ENCODE measurements at regions not wholly inside any gene's neighbourhood (a gene's known extent, or its start where the extent isn't known, plus 50 kb on each side); places are given as distances from the start of the nearest gene placed in this dataset.

DNA sequence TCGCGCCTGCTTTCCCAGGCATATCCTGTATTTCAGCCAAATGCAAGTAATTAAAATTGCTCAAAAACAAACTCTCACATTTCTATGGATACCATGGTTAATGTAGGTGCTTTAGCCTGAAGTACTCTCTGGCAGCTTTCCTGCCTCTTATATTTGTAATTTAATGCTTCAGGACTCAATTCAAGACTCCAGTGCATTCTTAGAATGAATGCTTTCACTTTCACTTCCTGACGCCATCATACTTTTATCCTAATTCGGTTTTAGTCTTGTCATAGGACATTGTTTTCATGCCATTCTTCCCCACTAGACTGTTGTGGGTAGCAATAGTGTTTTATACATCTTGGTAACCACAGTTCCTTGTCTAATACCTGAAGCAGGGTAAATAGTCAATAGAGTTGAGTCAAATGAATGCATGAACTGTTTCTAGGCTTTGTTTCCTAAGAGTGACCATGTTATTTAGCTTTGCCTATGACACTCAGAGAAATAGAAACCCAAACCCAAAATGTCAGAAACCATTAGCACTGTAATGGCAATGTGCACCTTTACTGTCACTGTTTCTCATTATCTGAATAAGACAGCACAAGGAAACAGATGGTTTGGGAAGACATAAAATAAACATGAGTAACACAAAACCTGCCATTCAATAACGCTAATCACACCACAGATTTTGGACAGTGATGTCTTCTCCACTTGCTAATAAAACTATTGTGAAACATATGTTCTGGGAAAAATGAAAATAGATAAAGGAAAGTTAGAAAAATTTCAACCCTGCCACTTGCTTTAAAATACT, 705.5 kb downstream of the CDH11 start:
- Histone ChIP-seq H3K9me2 (replicated peaks; ENCODE audit: insufficient read depth, low read length) (no peaks in the 10 kb centered on the region), H3K27me3 (replicated peaks; ENCODE audit: insufficient read depth, low read length) (no peaks in the 10 kb centered on the region), H3K36me3 (replicated peaks; ENCODE audit: insufficient read depth, low read length) (no peaks in the 10 kb centered on the region), H4K20me1 (ENCODE audit: insufficient read depth, low read length) (no peaks in the 10 kb centered on the region), H3K4me3 (ENCODE audit: low read length) (peak overlapping the region; percentile 25; the same call in 1 of the 2 replicates), H3F3A (ENCODE audit: insufficient read depth, low read length) (no peaks in the 10 kb centered on the region), H3K27ac (ENCODE audit: low read length) (no peak overlapping the region), H3K79me2 (ENCODE audit: low read length) (no peaks in the 10 kb centered on the region), H3K4me1 (ENCODE audit: low read length) (no peaks in the 10 kb centered on the region), H2AFZ (ENCODE audit: low read length) (peak overlapping the region; percentile 21), H3K9ac (ENCODE audit: low read length) (no peak overlapping the region), H3K4me2 (ENCODE audit: low read depth, low read length) (peak overlapping the region; percentile 47), H3K9me3 (replicated peaks; ENCODE audit: insufficient read depth, low read length) (no peaks in the 10 kb centered on the region)
- DNase-seq: peak; percentile 52
- TF ChIP-seq EZH2phosphoT487 (IDR thresholded peaks at IDR 0.05; ENCODE audit: low read length) (no peak), EZH2 (optimal IDR thresholded peaks at IDR 0.05; ENCODE audit: low read depth, low read length) (no peak)

DNA sequence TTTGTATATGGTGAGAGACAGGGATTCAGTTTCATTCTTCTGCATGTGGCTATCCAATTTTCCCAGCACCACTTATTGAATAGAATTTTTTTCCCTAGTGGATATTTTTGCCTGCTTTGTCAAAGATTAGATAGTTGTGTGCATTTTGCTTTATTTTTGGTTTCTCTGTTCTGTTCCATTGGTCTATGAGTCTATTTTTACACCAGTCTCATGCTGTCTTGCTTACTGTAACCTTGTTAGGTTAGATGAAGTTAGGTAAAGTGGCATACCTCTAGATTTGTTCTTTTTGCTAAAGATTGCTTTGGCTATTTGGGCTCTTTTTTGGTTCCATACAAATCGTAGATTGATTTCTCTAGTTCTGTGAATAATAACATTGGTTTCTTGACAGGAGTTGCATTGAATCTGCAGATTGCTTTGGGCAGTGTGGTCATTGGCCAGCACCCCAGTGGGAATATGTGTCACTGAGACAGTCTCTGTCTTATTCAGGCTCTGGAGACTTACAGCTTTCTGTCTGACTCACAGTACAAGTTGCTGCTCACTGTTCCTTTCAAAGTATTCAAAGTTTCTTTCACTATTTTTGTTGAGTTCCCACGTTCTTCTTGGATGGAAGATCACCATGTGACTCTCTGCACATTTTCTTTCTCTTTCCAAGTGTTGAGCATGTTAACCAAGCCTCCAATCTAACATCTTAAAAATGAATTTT, 709.1 kb downstream of the CDH11 start:
- Histone ChIP-seq H3K9ac (ENCODE audit: low read length) (no peak overlapping the region), H4K20me1 (ENCODE audit: insufficient read depth, low read length) (no peaks in the 10 kb centered on the region), H3F3A (ENCODE audit: insufficient read depth, low read length) (no peaks in the 10 kb centered on the region), H3K4me1 (ENCODE audit: low read length) (no peaks in the 10 kb centered on the region), H3K9me3 (replicated peaks; ENCODE audit: insufficient read depth, low read length) (no peaks in the 10 kb centered on the region), H3K9me2 (replicated peaks; ENCODE audit: insufficient read depth, low read length) (no peaks in the 10 kb centered on the region), H3K27ac (ENCODE audit: low read length) (no peak overlapping the region), H2AFZ (ENCODE audit: low read length) (no peak overlapping the region), H3K36me3 (replicated peaks; ENCODE audit: insufficient read depth, low read length) (no peaks in the 10 kb centered on the region), H3K4me3 (ENCODE audit: low read length) (no peak overlapping the region), H3K27me3 (replicated peaks; ENCODE audit: insufficient read depth, low read length) (no peaks in the 10 kb centered on the region), H3K4me2 (ENCODE audit: low read depth, low read length) (no peak overlapping the region), H3K79me2 (ENCODE audit: low read length) (no peaks in the 10 kb centered on the region)
- no peak for DNase-seq
- TF ChIP-seq, protein P1, sequence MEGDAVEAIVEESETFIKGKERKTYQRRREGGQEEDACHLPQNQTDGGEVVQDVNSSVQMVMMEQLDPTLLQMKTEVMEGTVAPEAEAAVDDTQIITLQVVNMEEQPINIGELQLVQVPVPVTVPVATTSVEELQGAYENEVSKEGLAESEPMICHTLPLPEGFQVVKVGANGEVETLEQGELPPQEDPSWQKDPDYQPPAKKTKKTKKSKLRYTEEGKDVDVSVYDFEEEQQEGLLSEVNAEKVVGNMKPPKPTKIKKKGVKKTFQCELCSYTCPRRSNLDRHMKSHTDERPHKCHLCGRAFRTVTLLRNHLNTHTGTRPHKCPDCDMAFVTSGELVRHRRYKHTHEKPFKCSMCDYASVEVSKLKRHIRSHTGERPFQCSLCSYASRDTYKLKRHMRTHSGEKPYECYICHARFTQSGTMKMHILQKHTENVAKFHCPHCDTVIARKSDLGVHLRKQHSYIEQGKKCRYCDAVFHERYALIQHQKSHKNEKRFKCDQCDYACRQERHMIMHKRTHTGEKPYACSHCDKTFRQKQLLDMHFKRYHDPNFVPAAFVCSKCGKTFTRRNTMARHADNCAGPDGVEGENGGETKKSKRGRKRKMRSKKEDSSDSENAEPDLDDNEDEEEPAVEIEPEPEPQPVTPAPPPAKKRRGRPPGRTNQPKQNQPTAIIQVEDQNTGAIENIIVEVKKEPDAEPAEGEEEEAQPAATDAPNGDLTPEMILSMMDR (IDR thresholded peaks at IDR 0.05; ENCODE audit: low read length): no peak
- no peak for TF ChIP-seq EZH2phosphoT487 (IDR thresholded peaks at IDR 0.05; ENCODE audit: low read length)
- TF ChIP-seq EZH2 (optimal IDR thresholded peaks at IDR 0.05; ENCODE audit: low read depth, low read length): no peak

DNA sequence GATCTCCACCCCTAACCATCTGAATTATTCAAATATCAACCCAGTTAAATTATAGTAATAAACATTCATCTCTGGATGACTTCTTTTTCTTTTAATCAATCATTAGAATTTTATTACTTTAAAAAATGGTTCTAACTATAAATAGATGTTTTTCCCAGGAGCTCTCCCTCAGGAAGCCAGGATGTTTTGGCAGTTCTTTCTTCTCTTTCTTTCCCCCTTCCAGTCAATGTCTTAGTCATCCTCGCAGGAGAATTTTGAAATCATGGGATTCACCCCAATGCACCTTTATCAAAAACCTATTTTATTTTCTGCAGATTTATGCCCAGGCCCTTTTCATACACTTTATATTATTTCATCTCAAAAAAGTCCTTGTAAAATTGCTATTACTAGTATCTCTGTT, 711.6 kb downstream of the CDH11 start:
- Histone ChIP-seq H3K9ac (ENCODE audit: low read length) (no peak overlapping the region), H3K4me3 (ENCODE audit: low read length) (no peak overlapping the region), H3K4me2 (ENCODE audit: low read depth, low read length) (no peak overlapping the region), H2AFZ (ENCODE audit: low read length) (no peak overlapping the region), H4K20me1 (ENCODE audit: insufficient read depth, low read length) (no peaks in the 10 kb centered on the region), H3K27me3 (replicated peaks; ENCODE audit: insufficient read depth, low read length) (no peaks in the 10 kb centered on the region), H3K79me2 (ENCODE audit: low read length) (no peaks in the 10 kb centered on the region), H3F3A (ENCODE audit: insufficient read depth, low read length) (no peaks in the 10 kb centered on the region), H3K4me1 (ENCODE audit: low read length) (no peaks in the 10 kb centered on the region), H3K9me3 (replicated peaks; ENCODE audit: insufficient read depth, low read length) (no peaks in the 10 kb centered on the region), H3K36me3 (replicated peaks; ENCODE audit: insufficient read depth, low read length) (no peaks in the 10 kb centered on the region), H3K27ac (ENCODE audit: low read length) (no peak overlapping the region), H3K9me2 (replicated peaks; ENCODE audit: insufficient read depth, low read length) (no peaks in the 10 kb centered on the region)
- TF ChIP-seq EZH2 (optimal IDR thresholded peaks at IDR 0.05; ENCODE audit: low read depth, low read length) (no peak), EZH2phosphoT487 (IDR thresholded peaks at IDR 0.05; ENCODE audit: low read length) (no peak)
- TF ChIP-seq, protein P1 (IDR thresholded peaks at IDR 0.05; ENCODE audit: low read length): no peak
- DNase-seq: no peak
